ENCODE measurements at regions not wholly inside any gene's neighbourhood (a gene's known extent, or its start where the extent isn't known, plus 50 kb on each side); places are given as distances from the start of the nearest gene placed in this dataset.

DNA sequence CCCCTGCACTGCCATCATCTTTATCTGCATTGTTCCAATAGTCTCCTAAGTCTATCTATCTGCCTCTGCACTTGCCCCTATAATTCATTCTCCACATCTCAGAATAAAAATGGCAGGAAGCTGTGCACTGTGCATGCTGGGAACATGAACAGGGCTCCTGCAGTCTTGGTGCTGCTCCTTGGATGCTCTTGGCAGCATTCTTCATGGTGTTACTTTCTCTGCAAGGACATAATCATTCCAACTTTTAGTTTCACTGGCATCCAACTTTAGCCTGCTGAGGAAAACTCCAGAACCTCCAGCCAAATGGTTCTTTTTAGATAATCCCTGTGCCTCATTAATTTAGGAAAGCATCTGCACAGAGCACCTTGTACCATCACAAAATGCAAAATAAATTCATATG lies 208.3 kb downstream of the STK31 start:
- Histone ChIP-seq H3K27ac (ENCODE audit: control insufficient read depth, insufficient read depth, low read length) (no peak overlapping the region), H3K79me2 (ENCODE audit: control insufficient read depth, insufficient read depth, low read length) (no peaks in the 10 kb centered on the region), H3K9me1 (ENCODE audit: control insufficient read depth, extremely low read depth, insufficient read depth, low read length) (no peaks in the 10 kb centered on the region), H3K4me3 (ENCODE audit: control insufficient read depth in 2 of 3, extremely low read depth in 1 of 3, insufficient read depth in 2 of 3, low read depth in 1 of 3, low read length in 3 of 3) (no peak overlapping the region), H3K27me3 (ENCODE audit: control insufficient read depth, extremely low read depth, insufficient read depth, low read length) (peaks cover 3% of the 10 kb centered on the region), H3K36me3 (ENCODE audit: control insufficient read depth in 2 of 2, extremely low read depth in 1 of 2, insufficient read depth in 2 of 2, low read length in 2 of 2) (no peaks in the 10 kb centered on the region), H4K20me1 (ENCODE audit: control insufficient read depth, extremely low read depth, insufficient read depth, low read length) (no peaks in the 10 kb centered on the region), H3K4me1 (ENCODE audit: control insufficient read depth, extremely low read depth, insufficient read depth, low read length) (no peaks in the 10 kb centered on the region), H2AFZ (ENCODE audit: control insufficient read depth, low read length) (no peak overlapping the region), H3K4me2 (ENCODE audit: control insufficient read depth, extremely low read depth, insufficient read depth, low read depth, low read length) (no peak overlapping the region), H3K9me3 (ENCODE audit: control insufficient read depth, low read depth, low read length) (no peaks in the 10 kb centered on the region), H3K9ac (ENCODE audit: control insufficient read depth, extremely low read depth, insufficient read depth, low read length) (no peak overlapping the region)
- dilution Hi-C loops (cut with MboI; ENCODE audit: extremely low pct_ligation_motif_present, low sequenced_read_pairs): no loop called here
- no peak for TF ChIP-seq EZH2 (IDR thresholded peaks at IDR 0.05; ENCODE audit: low read length)
- TF ChIP-seq, protein P1, sequence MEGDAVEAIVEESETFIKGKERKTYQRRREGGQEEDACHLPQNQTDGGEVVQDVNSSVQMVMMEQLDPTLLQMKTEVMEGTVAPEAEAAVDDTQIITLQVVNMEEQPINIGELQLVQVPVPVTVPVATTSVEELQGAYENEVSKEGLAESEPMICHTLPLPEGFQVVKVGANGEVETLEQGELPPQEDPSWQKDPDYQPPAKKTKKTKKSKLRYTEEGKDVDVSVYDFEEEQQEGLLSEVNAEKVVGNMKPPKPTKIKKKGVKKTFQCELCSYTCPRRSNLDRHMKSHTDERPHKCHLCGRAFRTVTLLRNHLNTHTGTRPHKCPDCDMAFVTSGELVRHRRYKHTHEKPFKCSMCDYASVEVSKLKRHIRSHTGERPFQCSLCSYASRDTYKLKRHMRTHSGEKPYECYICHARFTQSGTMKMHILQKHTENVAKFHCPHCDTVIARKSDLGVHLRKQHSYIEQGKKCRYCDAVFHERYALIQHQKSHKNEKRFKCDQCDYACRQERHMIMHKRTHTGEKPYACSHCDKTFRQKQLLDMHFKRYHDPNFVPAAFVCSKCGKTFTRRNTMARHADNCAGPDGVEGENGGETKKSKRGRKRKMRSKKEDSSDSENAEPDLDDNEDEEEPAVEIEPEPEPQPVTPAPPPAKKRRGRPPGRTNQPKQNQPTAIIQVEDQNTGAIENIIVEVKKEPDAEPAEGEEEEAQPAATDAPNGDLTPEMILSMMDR (optimal IDR thresholded peaks at IDR 0.05 in 1 of 3, IDR thresholded peaks at IDR 0.05 in 1 of 3, conservative IDR thresholded peaks at IDR 0.05 in 1 of 3; ENCODE audit: extremely low read depth in 1 of 3, insufficient read depth in 2 of 3, low read length in 3 of 3): no peak
- no peak for DNase-seq (ENCODE audit: low read depth, low spot score)
- FAIRE-seq: no peak

DNA sequence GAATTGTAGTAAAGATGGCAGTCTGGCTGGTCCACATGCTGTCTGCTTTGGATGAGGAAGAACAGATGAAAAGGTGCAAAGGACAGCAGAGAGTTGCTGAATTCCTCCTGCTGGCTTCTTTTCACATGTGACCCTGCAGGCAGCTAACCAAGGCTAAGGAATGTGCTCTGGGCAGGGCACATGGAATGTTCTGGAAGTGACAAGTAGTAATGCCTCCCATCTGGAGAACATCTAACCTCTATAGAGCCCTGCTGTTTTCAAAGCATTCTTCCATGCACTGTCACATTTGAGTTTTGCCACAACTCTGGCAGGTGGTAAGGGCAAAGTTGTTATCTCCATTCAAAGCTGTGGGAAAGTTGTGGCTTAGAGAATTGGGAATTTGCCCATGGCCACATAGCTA lies 208.8 kb downstream of the STK31 start:
- dilution Hi-C loops (cut with MboI; ENCODE audit: extremely low pct_ligation_motif_present, low sequenced_read_pairs): no loop called here
- Histone ChIP-seq H3K4me1 (ENCODE audit: control insufficient read depth, extremely low read depth, insufficient read depth, low read length) (no peaks in the 10 kb centered on the region), H3K9ac (ENCODE audit: control insufficient read depth, extremely low read depth, insufficient read depth, low read length) (no peak overlapping the region), H3K9me3 (ENCODE audit: control insufficient read depth, low read depth, low read length) (no peaks in the 10 kb centered on the region), H2AFZ (ENCODE audit: control insufficient read depth, low read length) (no peak overlapping the region), H3K36me3 (ENCODE audit: control insufficient read depth in 2 of 2, extremely low read depth in 1 of 2, insufficient read depth in 2 of 2, low read length in 2 of 2) (no peaks in the 10 kb centered on the region), H3K4me3 (ENCODE audit: control insufficient read depth in 2 of 3, extremely low read depth in 1 of 3, insufficient read depth in 2 of 3, low read depth in 1 of 3, low read length in 3 of 3) (no peak overlapping the region), H3K4me2 (ENCODE audit: control insufficient read depth, extremely low read depth, insufficient read depth, low read depth, low read length) (no peak overlapping the region), H3K79me2 (ENCODE audit: control insufficient read depth, insufficient read depth, low read length) (no peaks in the 10 kb centered on the region), H3K9me1 (ENCODE audit: control insufficient read depth, extremely low read depth, insufficient read depth, low read length) (no peaks in the 10 kb centered on the region), H3K27ac (ENCODE audit: control insufficient read depth, insufficient read depth, low read length) (no peak overlapping the region), H4K20me1 (ENCODE audit: control insufficient read depth, extremely low read depth, insufficient read depth, low read length) (no peaks in the 10 kb centered on the region), H3K27me3 (ENCODE audit: control insufficient read depth, extremely low read depth, insufficient read depth, low read length) (peaks cover 3% of the 10 kb centered on the region)
- DNase-seq (ENCODE audit: low read depth, low spot score) (no peak), FAIRE-seq (no peak)
- TF ChIP-seq, protein P1 (optimal IDR thresholded peaks at IDR 0.05 in 1 of 3, IDR thresholded peaks at IDR 0.05 in 1 of 3, conservative IDR thresholded peaks at IDR 0.05 in 1 of 3; ENCODE audit: extremely low read depth in 1 of 3, insufficient read depth in 2 of 3, low read length in 3 of 3): no peak
- TF ChIP-seq EZH2 (IDR thresholded peaks at IDR 0.05; ENCODE audit: low read length): no peak
